ENCODE measurements at regions not wholly inside any gene's neighbourhood (a gene's known extent, or its start where the extent isn't known, plus 50 kb on each side); places are given as distances from the start of the nearest gene placed in this dataset.

- no peaks in the 10 kb centered on the region for H4K20me1 ChIP-seq (ENCODE audit: low read depth, low read length)
- no peak overlapping the region for H3K9ac ChIP-seq (ENCODE audit: low read length)
- H3K4me2 ChIP-seq (ENCODE audit: low read depth, low read length, poor library complexity, severe bottlenecking): no peak overlapping the region
- H3K36me3 ChIP-seq (ENCODE audit: low read length): no peaks in the 10 kb centered on the region
- no peaks in the 10 kb centered on the region for H3K27me3 ChIP-seq (ENCODE audit: low read length)
- TF ChIP-seq EZH2phosphoT487 (conservative IDR thresholded peaks at IDR 0.05; ENCODE audit: low read length) (no peak), CTCF (IDR thresholded peaks at IDR 0.05; ENCODE audit: insufficient read depth, low read length, poor library complexity, severe bottlenecking) (no peak)
- H3K27ac ChIP-seq (ENCODE audit: low read depth, low read length): no peak overlapping the region
- no peaks in the 10 kb centered on the region for H3K79me2 ChIP-seq (ENCODE audit: insufficient read depth, low read length)
- H3K9me2 ChIP-seq (replicated peaks; ENCODE audit: insufficient read depth, low read length): no peaks in the 10 kb centered on the region
- no peaks in the 10 kb centered on the region for H3K9me3 ChIP-seq (ENCODE audit: insufficient read depth, low read length)
- no peaks in the 10 kb centered on the region for H3F3A ChIP-seq (ENCODE audit: insufficient read depth)
- H3K4me3 ChIP-seq (ENCODE audit: insufficient read depth, low read length, poor library complexity, severe bottlenecking): no peak overlapping the region
- no peak overlapping the region for H2AFZ ChIP-seq (ENCODE audit: low read depth, low read length, severe bottlenecking)
Observed at GRCh38 chr6:139433631-139434419, 59.4 kb upstream of the CITED2 start.

GRCh38 chr6:139431602-139431956, 57.1 kb upstream of the CITED2 start:
- H3K9ac ChIP-seq (ENCODE audit: low read length): no peak overlapping the region

GRCh38 chr6:139430899-139431601, 56.6 kb upstream of the CITED2 start:
- Histone ChIP-seq H3K4me2 (ENCODE audit: low read depth, low read length, poor library complexity, severe bottlenecking) (no peak overlapping the region), H3K9me2 (replicated peaks; ENCODE audit: insufficient read depth, low read length) (no peaks in the 10 kb centered on the region), H3K9ac (ENCODE audit: low read length) (no peak overlapping the region), H3K4me3 (ENCODE audit: insufficient read depth, low read length, poor library complexity, severe bottlenecking) (no peak overlapping the region), H3K27ac (ENCODE audit: low read depth, low read length) (no peak overlapping the region), H3K9me3 (ENCODE audit: insufficient read depth, low read length) (no peaks in the 10 kb centered on the region), H2AFZ (ENCODE audit: low read depth, low read length, severe bottlenecking) (no peak overlapping the region), H3K79me2 (ENCODE audit: insufficient read depth, low read length) (no peaks in the 10 kb centered on the region), H4K20me1 (ENCODE audit: low read depth, low read length) (no peaks in the 10 kb centered on the region), H3F3A (ENCODE audit: insufficient read depth) (no peaks in the 10 kb centered on the region), H3K36me3 (ENCODE audit: low read length) (no peaks in the 10 kb centered on the region), H3K27me3 (ENCODE audit: low read length) (no peaks in the 10 kb centered on the region)
- no peak for TF ChIP-seq EZH2phosphoT487 (conservative IDR thresholded peaks at IDR 0.05; ENCODE audit: low read length)
- TF ChIP-seq CTCF (IDR thresholded peaks at IDR 0.05; ENCODE audit: insufficient read depth, low read length, poor library complexity, severe bottlenecking): no peak

More at GRCh38 chr6:139431602-139431956, 57.1 kb upstream of the CITED2 start:
- Histone ChIP-seq H3K27ac (ENCODE audit: low read depth, low read length) (no peak overlapping the region), H3F3A (ENCODE audit: insufficient read depth) (no peaks in the 10 kb centered on the region), H3K36me3 (ENCODE audit: low read length) (no peaks in the 10 kb centered on the region), H4K20me1 (ENCODE audit: low read depth, low read length) (no peaks in the 10 kb centered on the region), H3K27me3 (ENCODE audit: low read length) (no peaks in the 10 kb centered on the region), H3K9me3 (ENCODE audit: insufficient read depth, low read length) (no peaks in the 10 kb centered on the region), H3K9me2 (replicated peaks; ENCODE audit: insufficient read depth, low read length) (no peaks in the 10 kb centered on the region), H3K4me2 (ENCODE audit: low read depth, low read length, poor library complexity, severe bottlenecking) (no peak overlapping the region), H3K79me2 (ENCODE audit: insufficient read depth, low read length) (no peaks in the 10 kb centered on the region), H3K4me3 (ENCODE audit: insufficient read depth, low read length, poor library complexity, severe bottlenecking) (no peak overlapping the region), H2AFZ (ENCODE audit: low read depth, low read length, severe bottlenecking) (no peak overlapping the region)
- TF ChIP-seq CTCF (IDR thresholded peaks at IDR 0.05; ENCODE audit: insufficient read depth, low read length, poor library complexity, severe bottlenecking) (no peak), EZH2phosphoT487 (conservative IDR thresholded peaks at IDR 0.05; ENCODE audit: low read length) (no peak)
